Cardiac fibroblast (primary cell): ENCODE measurements at regions not wholly inside any gene's neighbourhood (a gene's known extent, or its start where the extent isn't known, plus 50 kb on each side); places are given as distances from the start of the nearest gene placed in this dataset.

Experiments
- DNase-seq, 2 donors: peaks; one replicate each; pipeline versions ENCODE4 v3.0.0 to v3.0.0-alpha.2; 2010; ENCODE audit warnings: low read depth in 2 of 2
- H3K4me3 ChIP-seq, 2 donors: replicated peaks in 1 of 2; 1 replicate in 1 of 2; 2 replicates in 1 of 2; pipeline ENCODE4 v1.5.1; 2011; ENCODE audit warnings: low read depth in 2 of 2, low read length in 2 of 2, mild to moderate bottlenecking in 2 of 2, moderate library complexity in 1 of 2
- TF ChIP-seq, protein P1 (sequence below): IDR thresholded peaks from one replicate; pipeline ENCODE4 v1.5.1; 2011; ENCODE audit warnings: low read depth, mild to moderate bottlenecking, low read length, inconsistent platforms

- TF ChIP-seq, protein P1, sequence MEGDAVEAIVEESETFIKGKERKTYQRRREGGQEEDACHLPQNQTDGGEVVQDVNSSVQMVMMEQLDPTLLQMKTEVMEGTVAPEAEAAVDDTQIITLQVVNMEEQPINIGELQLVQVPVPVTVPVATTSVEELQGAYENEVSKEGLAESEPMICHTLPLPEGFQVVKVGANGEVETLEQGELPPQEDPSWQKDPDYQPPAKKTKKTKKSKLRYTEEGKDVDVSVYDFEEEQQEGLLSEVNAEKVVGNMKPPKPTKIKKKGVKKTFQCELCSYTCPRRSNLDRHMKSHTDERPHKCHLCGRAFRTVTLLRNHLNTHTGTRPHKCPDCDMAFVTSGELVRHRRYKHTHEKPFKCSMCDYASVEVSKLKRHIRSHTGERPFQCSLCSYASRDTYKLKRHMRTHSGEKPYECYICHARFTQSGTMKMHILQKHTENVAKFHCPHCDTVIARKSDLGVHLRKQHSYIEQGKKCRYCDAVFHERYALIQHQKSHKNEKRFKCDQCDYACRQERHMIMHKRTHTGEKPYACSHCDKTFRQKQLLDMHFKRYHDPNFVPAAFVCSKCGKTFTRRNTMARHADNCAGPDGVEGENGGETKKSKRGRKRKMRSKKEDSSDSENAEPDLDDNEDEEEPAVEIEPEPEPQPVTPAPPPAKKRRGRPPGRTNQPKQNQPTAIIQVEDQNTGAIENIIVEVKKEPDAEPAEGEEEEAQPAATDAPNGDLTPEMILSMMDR: no peak
- DNase-seq: no peak
Measured at GRCh38 chr15:94555841-94556519, 324.6 kb downstream of the MCTP2 start.

GRCh38 chr15:94561036-94561689, 329.8 kb downstream of the MCTP2 start:
- DNase-seq: no peak
- TF ChIP-seq, protein P1: no peak
- H3K4me3 ChIP-seq: no peak overlapping the region

More at GRCh38 chr15:94555841-94556519, 324.6 kb downstream of the MCTP2 start:
- H3K4me3 ChIP-seq: no peak overlapping the region

DNA sequence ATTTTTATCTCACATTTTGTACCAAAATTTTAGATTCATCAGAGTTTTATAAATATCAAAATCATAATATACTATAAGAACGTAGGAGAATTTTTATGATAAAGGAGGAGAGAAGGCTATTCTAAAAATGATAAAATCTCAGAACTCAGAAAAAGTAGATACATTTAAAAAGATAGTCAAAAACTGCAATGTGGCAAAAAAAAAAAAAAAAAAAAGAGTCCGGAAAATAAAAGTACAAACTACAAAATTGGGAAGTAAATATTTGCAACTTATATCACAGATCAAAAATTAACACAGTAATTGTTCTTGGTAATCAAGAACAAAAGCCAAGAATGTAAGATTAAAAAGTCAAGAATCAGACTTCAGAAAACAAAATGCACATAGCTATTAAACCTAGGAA, 332.1 kb downstream of the MCTP2 start:
- no peak for DNase-seq
- no peak overlapping the region for H3K4me3 ChIP-seq
- TF ChIP-seq, protein P1: no peak

DNA sequence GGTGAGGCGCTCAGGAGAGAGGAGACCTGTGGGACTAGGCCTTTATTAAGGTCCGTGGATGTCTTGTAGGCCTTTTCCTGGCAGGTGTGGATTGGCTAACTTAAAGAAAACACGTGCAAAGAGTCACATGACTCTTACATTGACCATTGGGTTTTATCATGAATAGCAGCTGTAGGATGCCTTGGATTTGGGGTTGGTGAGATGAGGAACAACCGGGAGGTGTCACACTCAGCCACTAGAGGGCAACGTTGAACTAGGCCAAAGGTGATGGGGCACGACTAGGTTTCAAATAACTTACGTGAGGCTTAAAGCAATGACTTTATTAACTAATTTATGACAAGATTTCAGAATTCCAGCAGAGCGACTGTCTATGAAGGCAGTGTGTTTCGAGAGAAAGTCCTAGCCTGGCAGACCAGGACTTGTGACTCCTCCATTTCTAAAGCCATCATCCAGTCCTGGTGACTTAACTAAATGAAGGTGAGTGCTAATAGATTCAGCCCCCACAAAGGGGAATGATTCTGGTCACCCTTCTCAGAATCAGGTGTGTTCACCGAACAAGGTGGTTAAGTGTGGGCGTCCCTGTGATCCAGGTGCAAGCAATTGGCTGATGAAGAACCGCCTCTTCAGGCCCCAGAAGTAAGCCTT, 345.6 kb downstream of the MCTP2 start:
- H3K4me3 ChIP-seq: no peak overlapping the region
- TF ChIP-seq, protein P1: peak; percentile 35
- peak; percentile 4 to 7 for DNase-seq

DNA sequence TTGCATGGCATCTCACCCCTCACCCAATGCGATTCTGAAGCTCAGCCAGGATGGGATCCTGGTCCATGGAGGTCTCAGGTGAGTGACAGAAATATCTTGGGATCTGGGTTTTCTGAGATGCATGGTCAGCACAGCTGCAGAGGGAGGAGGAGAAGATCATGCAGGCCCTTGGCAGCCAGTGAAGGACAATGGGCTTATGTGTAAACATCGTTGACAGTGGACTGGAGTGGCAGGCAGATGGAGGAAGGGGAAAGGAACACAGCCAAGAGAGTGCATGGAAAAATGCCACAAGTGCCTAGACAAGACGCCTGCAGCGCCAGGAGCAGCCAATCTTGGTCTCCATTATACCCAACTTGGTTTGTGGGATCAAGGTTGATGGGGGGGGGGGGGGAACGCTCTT, 347.9 kb downstream of the MCTP2 start:
- no peak for DNase-seq
- H3K4me3 ChIP-seq: no peak overlapping the region
- TF ChIP-seq, protein P1: no peak

DNA sequence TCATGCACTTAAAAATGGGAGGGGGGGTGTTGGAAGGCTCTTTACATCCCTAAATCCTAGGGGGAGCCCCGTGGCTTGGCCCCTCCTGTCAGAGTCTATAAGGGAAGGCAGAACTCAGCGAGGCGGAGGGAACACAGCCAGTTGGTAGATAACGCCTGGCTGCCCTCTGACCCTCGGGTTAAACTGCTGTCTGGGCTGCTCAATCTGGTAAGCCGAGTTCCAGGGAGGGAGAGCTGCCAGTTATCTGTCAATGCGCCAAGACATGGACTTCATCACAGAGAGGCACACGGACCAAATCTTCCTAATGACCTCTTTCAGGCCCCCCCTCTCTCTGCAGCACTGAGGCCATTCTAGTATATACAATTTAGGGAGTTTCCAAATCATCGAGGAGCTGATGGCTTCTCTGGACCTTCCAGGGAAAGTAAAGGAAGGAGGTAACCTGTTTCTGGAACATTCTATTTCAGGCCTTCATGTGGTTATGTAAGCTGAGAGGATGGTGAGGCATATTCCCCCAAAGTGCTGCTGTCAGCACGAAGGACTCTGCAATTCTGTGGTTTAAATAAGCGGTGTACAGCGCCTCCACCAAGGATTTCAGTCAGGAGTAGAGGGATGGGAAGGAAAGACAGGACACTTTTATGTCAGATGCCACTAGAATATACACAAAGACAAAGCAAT, 349.0 kb downstream of the MCTP2 start:
- DNase-seq: no peak
- H3K4me3 ChIP-seq: no peak overlapping the region
- TF ChIP-seq, protein P1: no peak
